HG03521 (cell line): ENCODE measurements at regions not wholly inside any gene's neighbourhood (a gene's known extent, or its start where the extent isn't known, plus 50 kb on each side); places are given as distances from the start of the nearest gene placed in this dataset.

Experiments
- ATAC-seq: cut with Tn5 transposase; IDR thresholded peaks from one replicate; pipeline ENCODE4 v1.9.1; 2021; ENCODE audit warnings: mild to moderate bottlenecking, moderate library complexity; ENCODE audit not compliant: unreplicated experiment

DNA sequence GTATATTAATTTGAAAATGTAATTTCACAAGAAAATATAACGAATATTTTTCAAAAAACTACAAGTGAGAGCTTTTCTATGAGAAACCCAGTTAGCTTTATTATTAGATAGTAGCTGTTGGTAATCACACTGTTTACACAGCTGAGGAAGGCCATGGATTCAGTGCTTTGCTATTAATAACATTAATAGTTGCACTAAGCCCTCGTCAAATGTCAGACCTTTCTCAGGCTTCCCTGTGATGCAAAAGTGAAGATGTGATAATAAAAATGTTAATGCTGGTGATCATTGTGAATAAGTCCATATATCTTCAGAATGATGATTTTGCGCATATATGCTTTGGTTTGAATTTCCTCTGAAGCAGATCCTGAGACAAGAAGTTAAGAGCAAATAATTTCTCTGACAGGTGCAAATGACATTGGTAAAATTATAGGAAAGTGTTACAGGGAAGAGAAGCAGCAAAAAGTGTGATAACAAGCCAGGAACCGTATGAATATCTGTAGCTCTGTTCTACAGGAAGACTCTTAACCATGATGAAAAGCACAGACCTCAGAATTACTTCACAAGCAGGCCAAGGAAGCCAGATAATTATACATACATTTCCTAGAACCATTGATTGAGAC lies 56.5 kb upstream of the CNTN6 start:
- ATAC-seq: no peak

DNA sequence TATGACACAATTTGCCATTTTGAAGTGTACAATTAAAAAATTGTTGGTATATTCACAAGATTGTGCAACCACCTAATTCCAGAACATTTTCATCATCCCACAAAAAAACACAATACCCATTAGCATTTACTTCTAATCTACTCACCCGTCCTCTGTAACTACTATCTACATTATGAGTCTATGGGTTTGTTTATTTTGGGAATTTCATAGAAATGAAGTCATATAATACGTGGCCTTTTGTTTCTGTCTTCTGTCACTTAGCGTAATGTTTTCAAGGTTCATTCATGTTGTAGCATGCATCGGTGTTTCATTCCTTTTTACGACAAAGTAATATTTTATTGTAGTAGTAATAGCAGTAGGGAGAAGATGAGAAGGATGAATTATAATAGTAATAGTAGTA lies 55.2 kb upstream of the CNTN6 start:
- ATAC-seq: no peak
